H1 (cell line): ENCODE measurements at regions not wholly inside any gene's neighbourhood (a gene's known extent, or its start where the extent isn't known, plus 50 kb on each side); places are given as distances from the start of the nearest gene placed in this dataset.

Experiments
- BACH1 ChIP-seq: IDR thresholded peaks from 2 replicates; pipeline ENCODE4 v1.6.1; 2012; ENCODE audit warnings: low read length, improper control_type of control experiment
- CTCF ChIP-seq, 3 experiments: IDR thresholded peaks; 1 replicate in 2 of 3; 2 replicates in 1 of 3; pipeline versions ENCODE4 v1.5.1 to v1.6.1; 2011; ENCODE audit warnings: low read length in 3 of 3, mild to moderate bottlenecking in 3 of 3, inconsistent platforms in 2 of 3, low read depth in 1 of 3, moderate library complexity in 1 of 3; ENCODE audit not compliant: insufficient read depth in 1 of 3; ENCODE audit errors: control extremely low read depth in 1 of 3
- EGR1 ChIP-seq: IDR thresholded peaks from 2 replicates; pipeline ENCODE4 v1.6.1; 2011; ENCODE audit warnings: low read depth, low read length, borderline replicate concordance
- POLR2A ChIP-seq, 2 experiments: IDR thresholded peaks; 1 replicate in 1 of 2; 2 replicates in 1 of 2; pipeline ENCODE4 v1.6.1; 2011; ENCODE audit warnings: low read depth in 2 of 2, low read length in 2 of 2, mild to moderate bottlenecking in 2 of 2; ENCODE audit errors: control extremely low read depth in 1 of 2

GRCh38 chr4:158094413-158095134, 78.3 kb downstream of the GASK1B start:
- TF ChIP-seq CTCF (IDR thresholded peaks at IDR 0.05; ENCODE audit: control extremely low read depth in 1 of 3, insufficient read depth in 1 of 3, low read depth in 1 of 3, low read length in 3 of 3) (no peak), EGR1 (no peak), BACH1 (no peak), POLR2A (IDR thresholded peaks at IDR 0.05; ENCODE audit: control extremely low read depth in 1 of 2, low read depth in 2 of 2, low read length in 2 of 2) (no peak)
